Esophagus muscularis mucosa (tissue), 4 donors: ENCODE measurements at regions not wholly inside any gene's neighbourhood (a gene's known extent, or its start where the extent isn't known, plus 50 kb on each side); places are given as distances from the start of the nearest gene placed in this dataset.

Experiments used
- DNase-seq: peaks from one replicate; pipeline ENCODE4 v3.0.0-alpha.2; 2017; ENCODE audit errors: extremely low spot score
- H3K27ac ChIP-seq, 4 donors: fragments of 200-600 bp; sonication (generic); replicated peaks in 1 of 4; 1 replicate in 3 of 4; 2 replicates in 1 of 4; pipeline ENCODE4 v1.5.1; 2016 to 2019; ENCODE audit warnings: mild to moderate bottlenecking in 1 of 4
- H3K27me3 ChIP-seq, 4 donors: fragments of 200-600 bp; sonication (generic); one replicate each; pipeline versions ENCODE4 v1.5.1 to v1.6.0; 2016 to 2019
- H3K36me3 ChIP-seq, 4 donors: fragments of 200-600 bp; sonication (generic); one replicate each; pipeline ENCODE4 v1.5.1; 2016 to 2019
- H3K4me1 ChIP-seq, 4 donors: fragments of 200-600 bp; sonication (generic); one replicate each; pipeline ENCODE4 v1.5.1; 2016 to 2019
- H3K4me3 ChIP-seq, 4 donors: fragments of 200-600 bp; sonication (generic); 1 replicate in 2 of 4; 2 replicates in 2 of 4; pipeline ENCODE4 v1.5.1; 2016 to 2019; ENCODE audit warnings: mild to moderate bottlenecking in 4 of 4, moderate library complexity in 1 of 4
- H3K9me3 ChIP-seq, 4 donors: fragments of 200-600 bp; sonication (generic); 1 replicate in 3 of 4; 2 replicates in 1 of 4; pipeline ENCODE4 v1.5.1; 2016 to 2019
- EP300 ChIP-seq: sonication (generic); formaldehyde crosslinking; IDR thresholded peaks from one replicate; pipeline ENCODE4 v1.6.1; 2017; ENCODE audit warnings: antibody characterized with exemption
- POLR2A ChIP-seq: fragments of 450-650 bp; IDR thresholded peaks from one replicate; pipeline ENCODE4 v1.6.1; 2017; ENCODE audit warnings: antibody characterized with exemption, moderate library complexity, mild to moderate bottlenecking, low read depth
- POLR2AphosphoS5 ChIP-seq, 2 donors: sonication (generic); formaldehyde crosslinking; IDR thresholded peaks; one replicate each; pipeline ENCODE4 v1.6.1; 2017; ENCODE audit warnings: antibody characterized with exemption in 2 of 2
- WGBS: methylation state at CpG from one replicate; pipeline ENCODE4 v1.1.5; 2018; 5-methylcytosine and 5-hydroxymethylcytosine counted together
- intact Hi-C: fragments of 100-400 bp; cut with DNase I; formaldehyde crosslinking; loops from one replicate; pipeline ENCODE4 v1.15.1; 2023
- TF ChIP-seq, protein P1 (sequence below), 3 experiments: fragments of 200-600 bp in 2 of 3; fragments of 450-650 bp in 1 of 3; sonication (generic) in 2 of 3; IDR thresholded peaks; one replicate each; pipeline ENCODE4 v1.5.1; 2017 to 2019; ENCODE audit warnings: antibody characterized with exemption in 3 of 3, mild to moderate bottlenecking in 2 of 3, moderate library complexity in 1 of 3

GRCh38 chr4:110737931-110738330 is 115.1 kb upstream of the PITX2 start:
- no peaks in the 10 kb centered on the region for H3K27me3 ChIP-seq
- intact Hi-C loops, result no loop called here
- H3K9me3 ChIP-seq, result no peaks in the 10 kb centered on the region
- H3K36me3 ChIP-seq, result no peaks in the 10 kb centered on the region
- no peak overlapping the region for H3K27ac ChIP-seq
- TF ChIP-seq, protein P1, sequence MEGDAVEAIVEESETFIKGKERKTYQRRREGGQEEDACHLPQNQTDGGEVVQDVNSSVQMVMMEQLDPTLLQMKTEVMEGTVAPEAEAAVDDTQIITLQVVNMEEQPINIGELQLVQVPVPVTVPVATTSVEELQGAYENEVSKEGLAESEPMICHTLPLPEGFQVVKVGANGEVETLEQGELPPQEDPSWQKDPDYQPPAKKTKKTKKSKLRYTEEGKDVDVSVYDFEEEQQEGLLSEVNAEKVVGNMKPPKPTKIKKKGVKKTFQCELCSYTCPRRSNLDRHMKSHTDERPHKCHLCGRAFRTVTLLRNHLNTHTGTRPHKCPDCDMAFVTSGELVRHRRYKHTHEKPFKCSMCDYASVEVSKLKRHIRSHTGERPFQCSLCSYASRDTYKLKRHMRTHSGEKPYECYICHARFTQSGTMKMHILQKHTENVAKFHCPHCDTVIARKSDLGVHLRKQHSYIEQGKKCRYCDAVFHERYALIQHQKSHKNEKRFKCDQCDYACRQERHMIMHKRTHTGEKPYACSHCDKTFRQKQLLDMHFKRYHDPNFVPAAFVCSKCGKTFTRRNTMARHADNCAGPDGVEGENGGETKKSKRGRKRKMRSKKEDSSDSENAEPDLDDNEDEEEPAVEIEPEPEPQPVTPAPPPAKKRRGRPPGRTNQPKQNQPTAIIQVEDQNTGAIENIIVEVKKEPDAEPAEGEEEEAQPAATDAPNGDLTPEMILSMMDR (IDR thresholded peaks at IDR 0.05), result no peak
- TF ChIP-seq POLR2A, result no peak
- no peak for TF ChIP-seq EP300
- no peak for TF ChIP-seq POLR2AphosphoS5 (IDR thresholded peaks at IDR 0.05)
- no peaks in the 10 kb centered on the region for H3K4me1 ChIP-seq
- 92% methylated on average over 3 of the region's 3 CpGs for WGBS
- no peak for DNase-seq
- no peak overlapping the region for H3K4me3 ChIP-seq

DNA sequence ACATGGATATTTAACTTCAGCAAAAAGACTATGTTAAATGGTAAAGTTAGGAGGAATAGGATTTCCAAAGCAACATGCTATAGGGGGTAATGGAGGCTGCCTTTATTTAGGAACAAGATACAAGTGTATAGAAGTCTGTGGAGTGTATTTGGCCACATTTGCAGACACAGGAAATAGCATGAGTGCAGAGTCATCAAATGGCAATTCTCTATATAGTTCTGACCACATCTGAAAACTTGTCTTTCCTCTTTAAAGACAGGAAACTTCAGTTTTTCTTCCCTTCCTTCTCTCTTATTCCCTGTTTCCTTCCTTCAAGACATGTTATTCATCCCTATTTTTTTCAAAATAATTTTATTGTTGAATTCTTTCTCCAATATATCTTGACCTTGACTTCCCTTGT is 119.3 kb upstream of the PITX2 start:
- intact Hi-C loops, result no loop called here
- DNase-seq, result no peak
- TF ChIP-seq EP300, result no peak
- TF ChIP-seq, protein P1 (IDR thresholded peaks at IDR 0.05), result no peak
- no peak for TF ChIP-seq POLR2AphosphoS5 (IDR thresholded peaks at IDR 0.05)
- no peak for TF ChIP-seq POLR2A
- Histone ChIP-seq H3K27ac (no peak overlapping the region), H3K36me3 (no peaks in the 10 kb centered on the region), H3K4me1 (no peaks in the 10 kb centered on the region), H3K4me3 (no peak overlapping the region), H3K27me3 (no peaks in the 10 kb centered on the region), H3K9me3 (no peaks in the 10 kb centered on the region)

DNA sequence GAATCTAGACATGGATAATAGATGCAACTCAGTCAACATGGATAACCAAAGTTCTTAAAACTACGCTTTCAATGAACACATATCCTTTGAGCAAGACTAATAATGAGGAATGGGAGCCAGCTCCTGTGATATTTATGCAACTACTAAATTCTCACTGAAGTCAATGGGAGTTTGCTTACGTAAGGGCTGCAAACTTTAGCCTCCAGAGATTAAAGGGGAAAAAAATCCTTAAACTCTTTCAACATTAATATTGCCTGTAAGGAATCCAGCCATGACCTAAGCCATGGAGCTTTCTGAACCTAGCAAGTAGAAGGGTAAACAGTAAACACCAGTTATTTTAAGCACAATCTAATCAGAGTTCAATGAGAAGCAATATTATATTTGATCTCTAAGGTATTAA is 125.2 kb upstream of the PITX2 start:
- no peak for TF ChIP-seq POLR2A
- no peak for TF ChIP-seq POLR2AphosphoS5 (IDR thresholded peaks at IDR 0.05)
- TF ChIP-seq, protein P1 (IDR thresholded peaks at IDR 0.05), result no peak
- no peak for TF ChIP-seq EP300
- 94% methylated on average over 2 of the region's 2 CpGs for WGBS
- Histone ChIP-seq H3K4me3 (no peak overlapping the region), H3K27me3 (no peaks in the 10 kb centered on the region), H3K36me3 (no peaks in the 10 kb centered on the region), H3K9me3 (no peaks in the 10 kb centered on the region), H3K4me1 (no peaks in the 10 kb centered on the region), H3K27ac (no peak overlapping the region)
- DNase-seq, result no peak
- intact Hi-C loops, result no loop called here

- Histone ChIP-seq H3K27ac (no peak overlapping the region), H3K36me3 (no peaks in the 10 kb centered on the region), H3K4me1 (no peaks in the 10 kb centered on the region), H3K9me3 (no peaks in the 10 kb centered on the region), H3K27me3 (no peaks in the 10 kb centered on the region), H3K4me3 (no peak overlapping the region)
- intact Hi-C loops, result no loop called here
- WGBS, result 93% methylated on average over 3 of the region's 3 CpGs
- DNase-seq, result no peak
- TF ChIP-seq POLR2A (no peak), POLR2AphosphoS5 (IDR thresholded peaks at IDR 0.05) (no peak), EP300 (no peak)
- TF ChIP-seq, protein P1 (IDR thresholded peaks at IDR 0.05), result no peak
These were observed 128.3 kb upstream of the PITX2 start for GRCh38 chr4:110751183-110751582.

GRCh38 chr4:110751986-110752385 is 129.1 kb upstream of the PITX2 start:
- TF ChIP-seq POLR2AphosphoS5 (IDR thresholded peaks at IDR 0.05), result no peak
- no peak for TF ChIP-seq POLR2A
- TF ChIP-seq, protein P1 (IDR thresholded peaks at IDR 0.05), result no peak
- TF ChIP-seq EP300, result no peak
- Histone ChIP-seq H3K36me3 (no peaks in the 10 kb centered on the region), H3K4me3 (no peak overlapping the region), H3K27me3 (no peaks in the 10 kb centered on the region), H3K9me3 (no peaks in the 10 kb centered on the region), H3K27ac (no peak overlapping the region), H3K4me1 (no peaks in the 10 kb centered on the region)
- 75% methylated on average over 2 of the region's 2 CpGs for WGBS
- DNase-seq, result no peak
- intact Hi-C loops, result no loop called here
